Mesendoderm (in vitro differentiated cells): ENCODE measurements at regions not wholly inside any gene's neighbourhood (a gene's known extent, or its start where the extent isn't known, plus 50 kb on each side); places are given as distances from the start of the nearest gene placed in this dataset.
A peak's percentile ranks its signal among the peaks of the same experiment; 100 is the strongest.

Source experiments
- DNase-seq: peaks from one replicate; pipeline ENCODE4 v3.0.0; 2013
- H2AK5ac ChIP-seq: 2 replicates; pipeline ENCODE4 v1.6.1; 2013; ENCODE audit warnings: low read length, inconsistent platforms
- H2BK120ac ChIP-seq: 2 replicates; pipeline ENCODE4 v1.6.1; 2013; ENCODE audit warnings: low read depth, mild to moderate bottlenecking, low read length, moderate library complexity, mixed read lengths
- H2BK15ac ChIP-seq: replicated peaks from 2 replicates; pipeline ENCODE4 v1.6.1; 2013; ENCODE audit warnings: low read depth, mild to moderate bottlenecking, moderate library complexity
- H2BK5ac ChIP-seq: 2 replicates; pipeline ENCODE4 v1.6.1; 2013; ENCODE audit warnings: low read length, inconsistent platforms
- H3K18ac ChIP-seq: 2 replicates; pipeline ENCODE4 v1.6.1; 2013; ENCODE audit warnings: mild to moderate bottlenecking, low read length, mixed read lengths
- H3K23ac ChIP-seq: one replicate; pipeline ENCODE4 v1.6.1; 2013; ENCODE audit warnings: low read length
- H3K27ac ChIP-seq: 2 replicates; pipeline ENCODE4 v1.5.1; 2013; ENCODE audit warnings: low read depth, mild to moderate bottlenecking, inconsistent platforms, low read length, moderate library complexity
- H3K27me3 ChIP-seq: 2 replicates; pipeline ENCODE4 v1.6.1; 2013; ENCODE audit warnings: low read length, control low read depth, mild to moderate bottlenecking, inconsistent platforms; ENCODE audit not compliant: insufficient read depth, poor library complexity
- H3K36me3 ChIP-seq: 2 replicates; pipeline ENCODE4 v1.6.1; 2013; ENCODE audit warnings: low read length, inconsistent platforms; ENCODE audit not compliant: control insufficient read depth, insufficient read depth
- H3K4ac ChIP-seq: one replicate; pipeline ENCODE4 v1.6.1; 2013; ENCODE audit warnings: low read depth, mild to moderate bottlenecking, low read length, moderate library complexity
- H3K4me1 ChIP-seq: 2 replicates; pipeline ENCODE4 v1.6.1; 2013; ENCODE audit warnings: low read depth, low read length, inconsistent platforms; ENCODE audit not compliant: control insufficient read depth
- H3K4me2 ChIP-seq: 2 replicates; pipeline ENCODE4 v1.6.1; 2013; ENCODE audit warnings: low read length
- H3K4me3 ChIP-seq: 2 replicates; pipeline ENCODE4 v1.5.1; 2013; ENCODE audit warnings: mild to moderate bottlenecking, low read length
- H3K56ac ChIP-seq: one replicate; pipeline ENCODE4 v1.6.1; 2013; ENCODE audit warnings: low read length
- H3K79me1 ChIP-seq: 2 replicates; pipeline ENCODE4 v1.6.1; 2013; ENCODE audit warnings: low read length, inconsistent platforms
- H3K79me2 ChIP-seq: 2 replicates; pipeline ENCODE4 v1.6.1; 2013; ENCODE audit warnings: mild to moderate bottlenecking, low read length; ENCODE audit not compliant: control insufficient read depth, insufficient read depth
- H3K9ac ChIP-seq: 2 replicates; pipeline ENCODE4 v1.6.1; 2013; ENCODE audit warnings: low read length, inconsistent platforms
- H4K5ac ChIP-seq: one replicate; pipeline ENCODE4 v1.6.1; 2013; ENCODE audit warnings: low read length
- H4K8ac ChIP-seq: one replicate; pipeline ENCODE4 v1.6.1; 2013; ENCODE audit warnings: low read depth, mild to moderate bottlenecking, control low read depth, low read length, moderate library complexity
- WGBS: extraction: QIAGEN DNeasy Blood & Tissue Kit; methylation state at CpG from one replicate; pipeline ENCODE4 v1.1.7; 2013; ENCODE audit warnings: low lambda C conversion rate, missing lambda C conversion rate; ENCODE audit not compliant: insufficient coverage; ENCODE audit errors: extremely low coverage; 5-methylcytosine and 5-hydroxymethylcytosine counted together

DNA sequence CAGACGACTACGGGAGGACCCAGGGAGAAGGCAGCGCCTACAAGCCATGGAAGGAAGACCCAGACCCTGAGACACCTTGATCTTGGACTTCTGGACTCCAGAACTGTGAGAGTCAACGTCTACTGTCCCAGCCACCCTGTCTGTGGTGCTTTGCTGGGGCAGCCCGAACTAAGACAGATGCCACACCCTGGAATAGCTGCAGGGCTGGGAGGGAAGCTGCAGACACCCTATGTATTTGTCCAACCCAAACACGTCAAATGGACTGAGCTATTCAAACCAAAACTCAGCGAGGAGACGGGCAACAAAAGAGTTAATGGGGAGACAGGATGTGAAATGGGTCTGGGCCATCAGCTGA, 169.3 kb downstream of the CTTN start:
- Histone ChIP-seq H3K79me2 (no peaks in the 10 kb centered on the region), H3K4ac (no peak overlapping the region), H4K5ac (no peak overlapping the region), H3K9ac (peak overlapping the region; percentile 1), H4K8ac (no peak overlapping the region), H3K4me1 (peaks cover 9% of the 10 kb centered on the region), H3K79me1 (no peaks in the 10 kb centered on the region), H3K36me3 (no peaks in the 10 kb centered on the region), H3K23ac (no peak overlapping the region), H2AK5ac (no peak overlapping the region), H3K4me2 (no peak overlapping the region), H3K27ac (no peak overlapping the region), H2BK15ac (no peak overlapping the region), H2BK120ac (no peak overlapping the region), H3K4me3 (no peak overlapping the region), H3K27me3 (no peaks in the 10 kb centered on the region), H3K56ac (peak overlapping the region; percentile 45), H3K18ac (no peak overlapping the region), H2BK5ac (peak overlapping the region; percentile 14)
- WGBS, result no CpG with 5 or more reads among the region's 8 CpGs
- DNase-seq, result no peak

DNA sequence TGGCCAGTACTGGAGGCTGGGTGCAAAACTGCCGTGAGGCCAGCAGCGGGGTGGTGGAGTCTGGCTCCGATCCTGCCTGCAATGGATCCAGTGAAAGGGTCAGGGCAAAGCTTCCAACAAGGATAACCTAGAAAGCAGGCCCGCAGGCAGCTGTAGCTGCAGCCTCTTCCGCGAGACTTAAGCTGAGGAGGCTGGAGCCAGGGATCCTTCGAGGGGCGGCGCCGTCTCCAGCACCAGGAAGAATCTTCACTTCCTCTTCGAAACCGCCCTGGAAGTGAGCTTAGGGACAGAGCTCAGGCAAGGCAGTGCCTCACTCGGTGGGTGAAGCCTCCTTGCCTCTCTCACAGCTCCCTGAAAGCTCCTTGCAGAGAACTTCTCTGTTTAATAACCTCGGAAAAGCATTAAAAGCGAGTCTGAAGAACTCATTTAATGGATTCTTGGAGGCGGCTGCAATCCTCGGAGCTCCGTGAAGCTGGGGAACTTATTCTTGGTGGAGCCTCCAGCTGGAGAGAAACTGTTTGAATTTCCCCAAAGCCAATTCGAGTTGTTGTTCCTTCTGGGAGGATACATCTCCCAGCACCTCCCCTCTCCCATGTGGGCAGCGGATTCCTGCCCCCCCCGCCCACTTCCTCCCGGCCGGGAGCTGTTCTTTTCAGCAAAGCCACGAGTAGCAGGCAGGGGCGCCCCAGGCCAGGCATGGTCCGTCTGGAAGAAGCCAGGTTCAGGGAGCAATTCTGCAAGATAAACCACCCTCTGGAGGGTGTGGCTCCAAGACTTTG, 169.9 kb downstream of the CTTN start:
- H3K4ac ChIP-seq, result no peak overlapping the region
- H3K79me1 ChIP-seq, result no peaks in the 10 kb centered on the region
- H4K8ac ChIP-seq, result no peak overlapping the region
- no peak overlapping the region for H3K23ac ChIP-seq
- H2BK5ac ChIP-seq, result peak overlapping the region; percentile 14
- H3K4me2 ChIP-seq, result no peak overlapping the region
- no peak overlapping the region for H2BK15ac ChIP-seq
- no peaks in the 10 kb centered on the region for H3K36me3 ChIP-seq
- H3K27me3 ChIP-seq, result no peaks in the 10 kb centered on the region
- no peak overlapping the region for H4K5ac ChIP-seq
- DNase-seq, result peak; percentile 93
- no CpG with 5 or more reads among the region's 26 CpGs for WGBS
- H3K56ac ChIP-seq, result peak overlapping the region; percentile 45
- no peak overlapping the region for H2BK120ac ChIP-seq
- H3K4me3 ChIP-seq, result no peak overlapping the region
- no peak overlapping the region for H2AK5ac ChIP-seq
- H3K27ac ChIP-seq, result peak overlapping the region; percentile 1
- H3K18ac ChIP-seq, result no peak overlapping the region
- peaks cover 9% of the 10 kb centered on the region for H3K4me1 ChIP-seq
- no peaks in the 10 kb centered on the region for H3K79me2 ChIP-seq
- H3K9ac ChIP-seq, result peak overlapping the region; percentile 1

DNA sequence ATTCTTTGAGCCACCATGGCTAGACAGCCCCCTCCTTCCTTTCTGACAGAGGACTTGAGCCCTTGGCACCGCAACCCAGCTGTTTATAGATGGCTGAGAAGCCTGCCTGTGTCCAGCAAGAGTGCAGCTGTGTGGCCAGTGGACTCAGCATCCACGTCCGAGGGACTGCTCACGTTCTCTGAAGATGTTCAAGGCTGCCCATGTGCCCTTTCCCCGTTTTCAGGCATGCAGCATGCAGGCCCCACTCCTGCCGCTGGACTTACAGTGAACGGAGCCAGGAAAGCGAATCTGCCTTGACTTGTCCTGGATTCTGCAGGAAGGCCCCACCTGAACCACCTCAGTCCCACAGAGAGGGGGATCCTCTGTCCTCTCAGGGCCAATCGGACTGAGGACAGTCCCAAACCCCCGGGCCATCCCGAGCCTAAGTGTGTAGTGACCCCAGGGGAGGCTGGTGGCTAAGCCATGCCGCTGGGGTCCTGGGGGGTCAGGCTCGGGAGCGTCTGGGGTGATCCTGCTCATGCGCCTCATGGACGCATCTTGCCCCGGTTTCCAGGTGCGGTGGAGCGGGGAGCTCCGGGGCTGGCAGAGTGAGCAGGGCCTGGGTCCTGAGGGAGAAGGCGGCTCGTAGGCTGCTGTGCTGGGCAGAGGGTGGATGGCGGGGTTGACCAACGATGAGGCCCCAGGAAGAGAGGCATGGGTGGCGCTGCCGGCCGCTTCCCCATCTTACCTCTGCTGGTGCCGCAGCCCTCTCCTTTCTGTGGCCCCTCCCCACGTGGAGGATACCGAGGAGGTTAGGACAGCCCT, 170.7 kb downstream of the CTTN start:
- Histone ChIP-seq H2AK5ac (no peak overlapping the region), H2BK15ac (no peak overlapping the region), H3K36me3 (no peaks in the 10 kb centered on the region), H3K23ac (no peak overlapping the region), H3K18ac (no peak overlapping the region), H3K27me3 (no peaks in the 10 kb centered on the region), H2BK5ac (no peak overlapping the region), H3K4ac (no peak overlapping the region), H3K27ac (no peak overlapping the region), H3K4me3 (no peak overlapping the region), H3K4me1 (peaks cover 9% of the 10 kb centered on the region), H3K9ac (no peak overlapping the region), H4K5ac (no peak overlapping the region), H3K79me1 (no peaks in the 10 kb centered on the region), H2BK120ac (no peak overlapping the region), H3K4me2 (no peak overlapping the region), H3K79me2 (no peaks in the 10 kb centered on the region), H4K8ac (no peak overlapping the region), H3K56ac (peak overlapping the region; percentile 58)
- WGBS, result no CpG with 5 or more reads among the region's 30 CpGs
- DNase-seq, result no peak

- no peak overlapping the region for H2BK5ac ChIP-seq
- H2BK15ac ChIP-seq, result no peak overlapping the region
- no peak overlapping the region for H3K23ac ChIP-seq
- no peak overlapping the region for H3K9ac ChIP-seq
- H3K4me2 ChIP-seq, result no peak overlapping the region
- H3K27me3 ChIP-seq, result no peaks in the 10 kb centered on the region
- H3K18ac ChIP-seq, result no peak overlapping the region
- no peak overlapping the region for H3K27ac ChIP-seq
- H4K5ac ChIP-seq, result no peak overlapping the region
- H3K79me2 ChIP-seq, result no peaks in the 10 kb centered on the region
- WGBS, result no CpG with 5 or more reads among the region's 8 CpGs
- H3K56ac ChIP-seq, result no peak overlapping the region
- DNase-seq, result no peak
- no peaks in the 10 kb centered on the region for H3K36me3 ChIP-seq
- H2AK5ac ChIP-seq, result no peak overlapping the region
- peaks cover 9% of the 10 kb centered on the region for H3K4me1 ChIP-seq
- no peaks in the 10 kb centered on the region for H3K79me1 ChIP-seq
- H2BK120ac ChIP-seq, result no peak overlapping the region
- no peak overlapping the region for H3K4me3 ChIP-seq
- H3K4ac ChIP-seq, result no peak overlapping the region
- no peak overlapping the region for H4K8ac ChIP-seq
Observed at GRCh38 chr11:70569618-70569890, 171.2 kb downstream of the CTTN start.

DNA sequence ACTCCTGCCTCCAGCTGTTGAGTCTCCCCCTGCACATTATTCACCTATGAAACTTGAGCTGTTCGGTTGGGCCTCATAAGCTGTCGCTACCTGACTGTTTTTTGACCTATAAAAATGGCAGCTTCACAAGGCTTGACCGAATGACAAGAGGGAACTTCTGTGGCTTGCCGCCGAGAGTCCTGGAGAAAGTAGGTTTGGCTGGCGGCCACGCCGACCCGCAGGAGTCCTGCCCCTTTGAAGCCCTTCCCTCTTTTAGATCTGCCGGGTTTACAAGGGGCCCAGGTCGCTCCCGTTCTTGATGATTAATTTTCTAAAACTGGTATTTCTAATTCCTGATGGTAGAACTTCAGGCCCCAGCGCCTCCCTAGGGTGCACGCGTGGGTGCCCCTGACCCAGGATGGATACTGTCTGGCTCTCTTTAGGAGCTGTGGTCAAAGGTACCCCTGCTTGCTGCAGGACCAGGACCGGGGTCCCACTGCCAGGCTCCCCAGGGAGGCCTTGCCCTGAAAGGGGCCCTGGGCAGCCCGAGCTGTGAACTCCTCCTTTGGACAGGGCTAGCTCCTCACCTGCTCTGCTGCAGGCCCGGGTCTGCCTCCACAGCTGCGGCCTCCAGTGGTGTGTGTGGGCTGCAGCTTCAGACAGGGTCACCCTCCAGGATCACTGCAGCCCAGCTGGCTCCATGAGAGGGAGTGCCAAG, 171.8 kb downstream of the CTTN start:
- Histone ChIP-seq H3K79me2 (no peaks in the 10 kb centered on the region), H4K5ac (no peak overlapping the region), H3K4ac (no peak overlapping the region), H3K4me2 (no peak overlapping the region), H2BK120ac (no peak overlapping the region), H3K4me3 (no peak overlapping the region), H3K27ac (no peak overlapping the region), H3K36me3 (no peaks in the 10 kb centered on the region), H3K23ac (no peak overlapping the region), H3K18ac (no peak overlapping the region), H2BK5ac (no peak overlapping the region), H2BK15ac (no peak overlapping the region), H4K8ac (no peak overlapping the region), H3K4me1 (peaks cover 9% of the 10 kb centered on the region), H2AK5ac (no peak overlapping the region), H3K56ac (no peak overlapping the region), H3K79me1 (no peaks in the 10 kb centered on the region), H3K27me3 (no peaks in the 10 kb centered on the region), H3K9ac (no peak overlapping the region)
- no peak for DNase-seq
- no CpG with 5 or more reads among the region's 19 CpGs for WGBS
